ENCODE measurements at regions not wholly inside any gene's neighbourhood (a gene's known extent, or its start where the extent isn't known, plus 50 kb on each side); places are given as distances from the start of the nearest gene placed in this dataset.

- no peak for DNase-seq
Measured at GRCh38 chr4:110955748-110956147, 332.9 kb upstream of the PITX2 start.

GRCh38 chr4:110959041-110959643 lies 336.3 kb upstream of the PITX2 start:
- DNase-seq: no peak

GRCh38 chr4:110961066-110961465 lies 338.2 kb upstream of the PITX2 start:
- DNase-seq: no peak

- DNase-seq: no peak
Measured at GRCh38 chr4:110962616-110963015, 339.7 kb upstream of the PITX2 start.

- DNase-seq: no peak
Measured at GRCh38 chr4:110963662-110964280, 340.9 kb upstream of the PITX2 start.

GRCh38 chr4:110967936-110968335 lies 345.1 kb upstream of the PITX2 start:
- DNase-seq: no peak

GRCh38 chr4:110970642-110971041 lies 347.8 kb upstream of the PITX2 start:
- DNase-seq: no peak

- no peak for DNase-seq
Measured at GRCh38 chr4:110975338-110975737, 352.5 kb upstream of the PITX2 start.

GRCh38 chr4:110977554-110977953 lies 354.7 kb upstream of the PITX2 start:
- DNase-seq: no peak

GRCh38 chr4:110978761-110979160 lies 355.9 kb upstream of the PITX2 start:
- DNase-seq: no peak

- DNase-seq: no peak
Measured at GRCh38 chr4:110982486-110982885, 359.6 kb upstream of the PITX2 start.

- DNase-seq: no peak
Measured at GRCh38 chr4:110988722-110989121, 365.8 kb upstream of the PITX2 start.

GRCh38 chr4:110989125-110989524 lies 366.2 kb upstream of the PITX2 start:
- no peak for DNase-seq

- no peak for DNase-seq
Measured at GRCh38 chr4:110994781-110995180, 371.9 kb upstream of the PITX2 start.

GRCh38 chr4:110998320-110998719 lies 375.4 kb upstream of the PITX2 start:
- DNase-seq: no peak

GRCh38 chr4:111011458-111011857 lies 388.6 kb upstream of the PITX2 start:
- no peak for DNase-seq

- DNase-seq: no peak
Measured at GRCh38 chr4:111013846-111014245, 391.0 kb upstream of the PITX2 start.

GRCh38 chr4:111014537-111014936 lies 391.7 kb upstream of the PITX2 start:
- DNase-seq: no peak

- DNase-seq: no peak
Measured at GRCh38 chr4:111016416-111016815, 393.5 kb upstream of the PITX2 start.

- no peak for DNase-seq
Measured at GRCh38 chr4:111018216-111018615, 395.3 kb upstream of the PITX2 start.

- no peak for DNase-seq
Measured at GRCh38 chr4:111020476-111020875, 397.6 kb upstream of the PITX2 start.

GRCh38 chr4:111020961-111021360 lies 398.1 kb upstream of the PITX2 start:
- no peak for DNase-seq

- DNase-seq: no peak
Measured at GRCh38 chr4:111022758-111023157, 399.9 kb upstream of the PITX2 start.

- DNase-seq: no peak
Measured at GRCh38 chr4:111027526-111027925, 404.6 kb upstream of the PITX2 start.
